Vagina (tissue), 2 donors: ENCODE measurements at regions not wholly inside any gene's neighbourhood (a gene's known extent, or its start where the extent isn't known, plus 50 kb on each side); places are given as distances from the start of the nearest gene placed in this dataset.

Experiments used
- DNase-seq, 2 donors: peaks; one replicate each; pipeline ENCODE4 v3.0.0-alpha.2; 2017; ENCODE audit errors: extremely low spot score in 2 of 2
- H3K27ac ChIP-seq: fragments of 200-600 bp; sonication (generic); one replicate; pipeline ENCODE4 v1.5.1; 2019
- H3K27me3 ChIP-seq: fragments of 200-600 bp; sonication (generic); one replicate; pipeline ENCODE4 v1.5.1; 2019
- H3K36me3 ChIP-seq, 2 donors: fragments of 200-600 bp; sonication (generic); one replicate each; pipeline ENCODE4 v1.5.1; 2017 to 2019
- H3K4me1 ChIP-seq: fragments of 200-600 bp; sonication (generic); one replicate; pipeline ENCODE4 v1.5.1; 2019
- H3K4me3 ChIP-seq, 2 donors: fragments of 200-600 bp; sonication (generic); 1 replicate in 1 of 2; 2 replicates in 1 of 2; pipeline ENCODE4 v1.5.1; 2016 to 2019
- H3K9me3 ChIP-seq: fragments of 200-600 bp; sonication (generic); one replicate; pipeline ENCODE4 v1.5.1; 2019
- CTCF ChIP-seq, 3 experiments: fragments of 450-650 bp in 2 of 3; fragments of 200-600 bp in 1 of 3; sonication (generic) in 1 of 3; IDR thresholded peaks; one replicate each; pipeline ENCODE4 v1.5.1; 2017 to 2019; ENCODE audit warnings: antibody characterized with exemption in 3 of 3, mild to moderate bottlenecking in 2 of 3, moderate library complexity in 2 of 3
- POLR2A ChIP-seq, 2 donors: fragments of 450-650 bp; IDR thresholded peaks; one replicate each; pipeline ENCODE4 v1.6.1; 2017; ENCODE audit warnings: antibody characterized with exemption in 2 of 2, mild to moderate bottlenecking in 2 of 2, moderate library complexity in 2 of 2
- POLR2AphosphoS5 ChIP-seq, 2 donors: sonication (generic); formaldehyde crosslinking; IDR thresholded peaks; one replicate each; pipeline ENCODE4 v1.9.0; 2017; ENCODE audit warnings: antibody characterized with exemption in 2 of 2, mild to moderate bottlenecking in 2 of 2, low read depth in 1 of 2; ENCODE audit not compliant: insufficient read depth in 1 of 2
- intact Hi-C: fragments of 100-400 bp; cut with DNase I; formaldehyde crosslinking; loops from one replicate; pipeline ENCODE4 v1.15.1; 2023

GRCh38 chr2:187748958-187749357 is 194.7 kb upstream of the TFPI start:
- DNase-seq, result no peak
- no peaks in the 10 kb centered on the region for H3K4me1 ChIP-seq
- no peak overlapping the region for H3K4me3 ChIP-seq
- H3K36me3 ChIP-seq, result no peaks in the 10 kb centered on the region
- H3K27ac ChIP-seq, result no peak overlapping the region
- no peaks in the 10 kb centered on the region for H3K27me3 ChIP-seq
- no peaks in the 10 kb centered on the region for H3K9me3 ChIP-seq
- intact Hi-C loops, result no loop called here
- TF ChIP-seq CTCF (IDR thresholded peaks at IDR 0.05) (no peak), POLR2A (IDR thresholded peaks at IDR 0.05) (no peak)

- H3K36me3 ChIP-seq, result no peaks in the 10 kb centered on the region
- TF ChIP-seq CTCF (IDR thresholded peaks at IDR 0.05), result no peak
- TF ChIP-seq POLR2AphosphoS5 (IDR thresholded peaks at IDR 0.05; ENCODE audit: insufficient read depth in 1 of 2, low read depth in 1 of 2), result no peak
- no peak for TF ChIP-seq POLR2A (IDR thresholded peaks at IDR 0.05)
- H3K27ac ChIP-seq, result no peak overlapping the region
- H3K4me3 ChIP-seq, result no peak overlapping the region
- no peak for DNase-seq
- no peaks in the 10 kb centered on the region for H3K9me3 ChIP-seq
- intact Hi-C loops, result no loop called here
- H3K4me1 ChIP-seq, result no peaks in the 10 kb centered on the region
- H3K27me3 ChIP-seq, result no peaks in the 10 kb centered on the region
Observed at GRCh38 chr2:187749804-187750431, 195.7 kb upstream of the TFPI start.

GRCh38 chr2:187768995-187769394 is 214.8 kb upstream of the TFPI start:
- no peaks in the 10 kb centered on the region for H3K36me3 ChIP-seq
- TF ChIP-seq POLR2AphosphoS5 (IDR thresholded peaks at IDR 0.05; ENCODE audit: insufficient read depth in 1 of 2, low read depth in 1 of 2) (no peak), CTCF (IDR thresholded peaks at IDR 0.05) (no peak), POLR2A (IDR thresholded peaks at IDR 0.05) (no peak)
- no peaks in the 10 kb centered on the region for H3K9me3 ChIP-seq
- H3K27ac ChIP-seq, result no peak overlapping the region
- no peak for DNase-seq
- intact Hi-C loops, result no loop called here
- no peak overlapping the region for H3K4me3 ChIP-seq
- H3K4me1 ChIP-seq, result no peaks in the 10 kb centered on the region
- H3K27me3 ChIP-seq, result no peaks in the 10 kb centered on the region

GRCh38 chr2:187769437-187769836 is 215.2 kb upstream of the TFPI start:
- Histone ChIP-seq H3K4me1 (no peaks in the 10 kb centered on the region), H3K9me3 (no peaks in the 10 kb centered on the region), H3K4me3 (no peak overlapping the region), H3K27me3 (no peaks in the 10 kb centered on the region), H3K27ac (no peak overlapping the region), H3K36me3 (no peaks in the 10 kb centered on the region)
- no peak for DNase-seq
- intact Hi-C loops, result no loop called here
- no peak for TF ChIP-seq POLR2A (IDR thresholded peaks at IDR 0.05)
- no peak for TF ChIP-seq POLR2AphosphoS5 (IDR thresholded peaks at IDR 0.05; ENCODE audit: insufficient read depth in 1 of 2, low read depth in 1 of 2)
- TF ChIP-seq CTCF (IDR thresholded peaks at IDR 0.05), result no peak

GRCh38 chr2:187774551-187775071 is 220.4 kb upstream of the TFPI start:
- no peak overlapping the region for H3K4me3 ChIP-seq
- intact Hi-C loops, result no loop called here
- TF ChIP-seq CTCF (IDR thresholded peaks at IDR 0.05) (no peak), POLR2AphosphoS5 (IDR thresholded peaks at IDR 0.05; ENCODE audit: insufficient read depth in 1 of 2, low read depth in 1 of 2) (no peak), POLR2A (IDR thresholded peaks at IDR 0.05) (no peak)
- DNase-seq, result no peak
- H3K9me3 ChIP-seq, result no peaks in the 10 kb centered on the region
- no peak overlapping the region for H3K27ac ChIP-seq
- no peaks in the 10 kb centered on the region for H3K36me3 ChIP-seq
- H3K4me1 ChIP-seq, result no peaks in the 10 kb centered on the region
- no peaks in the 10 kb centered on the region for H3K27me3 ChIP-seq
